NCI-H1694 (cell line): ENCODE measurements at regions not wholly inside any gene's neighbourhood (a gene's known extent, or its start where the extent isn't known, plus 50 kb on each side); places are given as distances from the start of the nearest gene placed in this dataset.

Experiments used
- DNase-seq: peaks from one replicate; lab custom pipeline; 2025; lab: John Stamatoyannopoulos, UW

GRCh38 chr12:58801986-58802385 lies 118.3 kb downstream of the LRIG3 start:
- no peak for DNase-seq

DNA sequence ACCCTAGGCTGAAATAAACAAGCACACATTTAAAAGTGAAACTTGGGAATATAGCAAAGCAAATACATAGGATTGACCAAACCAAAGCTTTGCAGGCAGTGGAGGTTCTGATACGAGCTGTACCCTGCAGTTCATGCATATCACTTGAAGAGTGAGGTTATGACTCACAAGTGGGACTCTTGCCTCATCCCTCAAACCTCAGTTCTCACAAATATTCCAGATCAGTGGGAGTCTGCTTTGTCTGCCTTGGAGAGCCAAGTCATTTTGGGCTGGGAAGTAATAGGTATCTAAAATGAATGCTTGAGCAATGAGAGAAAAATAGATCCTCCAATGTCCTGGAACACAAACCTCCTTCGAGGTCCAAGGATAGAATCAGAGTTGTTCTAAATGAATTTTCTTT lies 116.4 kb downstream of the LRIG3 start:
- no peak for DNase-seq

GRCh38 chr12:58804749-58805148 lies 115.6 kb downstream of the LRIG3 start:
- no peak for DNase-seq

DNA sequence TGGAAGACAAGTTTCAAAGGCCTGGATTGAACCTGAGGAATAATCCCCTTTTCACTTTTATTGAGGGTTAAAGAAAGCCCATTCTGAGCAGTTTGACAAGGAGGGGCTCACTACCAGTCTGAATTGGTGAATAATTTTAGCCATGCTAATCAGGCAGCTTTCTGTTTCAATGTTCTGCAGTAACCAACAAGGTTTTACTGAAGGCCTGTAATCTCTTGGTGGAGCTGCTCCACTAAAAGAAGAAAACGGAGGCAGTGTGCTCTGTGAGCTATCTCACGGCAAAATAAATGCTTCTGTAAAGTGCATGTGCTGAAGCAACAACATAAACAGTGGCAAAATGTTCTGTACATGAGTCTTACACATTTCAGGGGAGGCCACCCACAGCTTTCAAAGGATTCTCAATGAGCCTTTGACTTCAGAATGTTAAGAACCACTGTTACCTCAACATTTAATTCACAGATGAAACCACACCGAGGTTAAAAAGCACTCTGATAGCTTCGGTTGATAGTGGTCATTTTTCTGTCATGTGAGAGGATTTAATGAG lies 111.2 kb downstream of the LRIG3 start:
- no peak for DNase-seq

- DNase-seq = no peak
These were observed 109.0 kb downstream of the LRIG3 start for GRCh38 chr12:58811346-58811745.

GRCh38 chr12:58812214-58812613 lies 108.1 kb downstream of the LRIG3 start:
- DNase-seq = no peak

- DNase-seq = no peak
These were observed 106.3 kb downstream of the LRIG3 start for GRCh38 chr12:58814036-58814435.

- DNase-seq = no peak
These were observed 105.1 kb downstream of the LRIG3 start for GRCh38 chr12:58815235-58815634.

DNA sequence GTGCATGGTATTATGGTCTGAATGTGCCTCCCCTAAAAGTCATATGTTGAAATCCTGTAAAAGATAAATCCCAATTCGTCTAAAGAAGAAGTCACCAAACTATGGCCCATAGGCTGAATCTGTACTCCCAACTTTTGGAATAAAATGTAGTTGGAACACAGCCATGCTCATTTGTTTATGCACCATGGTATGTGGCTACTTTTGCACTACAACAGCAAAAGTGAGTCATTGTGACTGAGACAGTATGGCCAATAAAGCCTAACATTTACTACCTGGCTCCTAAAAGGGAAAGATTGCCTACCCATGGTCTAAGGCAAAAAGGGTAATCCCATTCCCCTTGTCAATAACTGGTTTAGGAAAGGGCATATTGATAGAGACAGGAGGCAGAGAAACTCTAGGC lies 101.8 kb downstream of the LRIG3 start:
- no peak for DNase-seq

- no peak for DNase-seq
These were observed 101.0 kb downstream of the LRIG3 start for GRCh38 chr12:58819345-58819744.

GRCh38 chr12:58819985-58820384 lies 100.3 kb downstream of the LRIG3 start:
- no peak for DNase-seq
